T-helper 1 cell treated with Interleukin-12 subunit alpha and Interleukin-12 subunit beta and Interleukin-4 antibody, amounts not matched to agents 30 ng/mL and 1 ng/mL, for 36 hours (primary cell): ENCODE measurements at regions not wholly inside any gene's neighbourhood (a gene's known extent, or its start where the extent isn't known, plus 50 kb on each side); places are given as distances from the start of the nearest gene placed in this dataset.
"Not testable (repeated sequence)": the region's sequence is repeated elsewhere in the genome, so short reads cannot be mapped to it uniquely, and the experiment has no call there.

Experiments used
- intact Hi-C: fragments of 100-400 bp; cut with micrococcal nuclease; formaldehyde crosslinking; loops from one replicate; pipeline ENCODE4 v1.15.1; 2024

DNA sequence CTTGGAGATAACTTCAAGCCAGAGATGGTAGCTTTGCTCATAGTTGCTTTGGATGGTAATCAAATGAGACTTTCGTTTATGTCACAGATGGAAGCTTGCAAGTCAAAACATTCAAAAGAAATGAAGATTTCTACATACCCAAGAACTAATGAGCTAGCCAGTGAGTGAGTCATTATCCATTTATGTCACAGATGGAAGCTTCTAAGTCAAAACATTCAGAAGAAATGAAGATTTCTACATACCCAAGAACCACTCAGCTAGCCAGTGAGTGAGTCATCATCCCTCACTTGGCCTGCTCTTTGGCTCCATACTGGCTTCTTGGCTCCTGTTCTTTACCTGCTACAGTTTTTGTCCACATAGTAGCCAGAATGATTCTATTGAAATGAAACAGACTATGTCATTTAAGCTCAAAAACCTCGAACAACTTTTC is 559.8 kb upstream of the CBLB start:
- intact Hi-C loops: loop anchor here (5.0 kb wide), 2 partner anchors 104 to 179 kb away; no protein-coding TSS in a partner anchor

DNA sequence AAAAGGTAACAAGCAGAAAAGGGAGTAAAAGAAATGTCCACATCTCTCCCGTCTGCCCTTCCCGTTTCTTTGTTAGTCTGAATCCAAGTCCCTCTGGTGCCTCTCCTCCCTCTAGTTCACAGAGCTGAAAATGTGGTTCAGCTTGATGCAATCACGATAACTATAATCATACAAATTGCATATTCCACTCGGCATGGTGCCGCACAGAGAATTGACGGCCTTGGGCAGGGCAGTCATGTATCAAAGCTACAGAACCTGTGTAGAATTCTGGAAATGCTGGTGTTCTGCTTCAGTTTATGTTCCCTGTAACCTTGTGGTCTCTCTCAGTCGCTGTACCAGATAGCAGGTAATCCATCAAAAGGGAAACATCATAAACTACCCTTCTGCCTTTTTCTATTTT is 562.9 kb upstream of the CBLB start:
- intact Hi-C loops: no loop called here

DNA sequence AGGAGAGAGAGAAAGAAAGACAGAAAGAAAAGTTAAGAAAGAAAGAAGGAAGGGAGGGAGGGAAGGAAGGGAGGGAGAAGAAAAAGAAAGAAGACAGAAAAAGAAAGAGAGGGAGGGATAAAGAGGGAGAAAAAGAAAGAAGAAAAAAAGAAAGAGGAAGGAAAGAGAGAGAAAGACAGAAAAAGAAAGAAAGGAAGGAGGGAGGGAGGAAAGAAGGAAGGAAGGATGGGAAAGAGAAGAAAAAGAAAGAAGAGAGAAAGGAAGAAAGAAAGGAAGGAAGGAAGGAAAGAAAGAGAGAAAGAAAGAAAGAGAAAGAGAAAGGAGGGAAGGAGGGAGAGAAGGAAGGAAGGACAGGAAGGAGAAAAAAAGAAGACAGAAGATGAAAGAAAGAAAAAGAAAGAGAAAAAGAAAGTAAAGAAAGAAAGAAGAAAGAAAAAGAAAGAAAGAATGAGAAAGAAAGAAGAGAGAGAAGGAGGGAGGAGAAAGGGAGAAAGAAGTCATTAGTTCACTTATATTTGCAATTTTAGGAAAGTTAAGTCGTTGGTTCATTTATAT is 567.2 kb upstream of the CBLB start:
- intact Hi-C loops: no loop called here

DNA sequence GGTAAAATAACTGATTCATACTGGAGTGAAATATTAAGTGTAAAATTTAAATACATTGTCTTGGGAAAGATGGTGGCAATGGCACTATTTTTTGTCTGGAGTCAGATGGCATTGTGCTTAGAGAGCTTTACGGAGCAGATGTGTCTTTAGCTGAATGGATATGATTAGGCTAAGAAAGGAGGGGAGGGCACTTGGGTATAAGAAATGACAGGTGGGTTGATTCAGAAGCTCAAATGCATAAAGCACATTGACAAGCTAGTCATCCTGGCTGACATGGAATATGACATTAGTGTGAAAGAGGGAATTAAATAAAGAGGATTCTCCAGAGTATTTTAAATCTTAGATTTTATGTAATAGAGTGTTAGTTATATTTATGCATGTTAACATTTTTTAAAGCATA is 570.1 kb upstream of the CBLB start:
- intact Hi-C loops: no loop called here

DNA sequence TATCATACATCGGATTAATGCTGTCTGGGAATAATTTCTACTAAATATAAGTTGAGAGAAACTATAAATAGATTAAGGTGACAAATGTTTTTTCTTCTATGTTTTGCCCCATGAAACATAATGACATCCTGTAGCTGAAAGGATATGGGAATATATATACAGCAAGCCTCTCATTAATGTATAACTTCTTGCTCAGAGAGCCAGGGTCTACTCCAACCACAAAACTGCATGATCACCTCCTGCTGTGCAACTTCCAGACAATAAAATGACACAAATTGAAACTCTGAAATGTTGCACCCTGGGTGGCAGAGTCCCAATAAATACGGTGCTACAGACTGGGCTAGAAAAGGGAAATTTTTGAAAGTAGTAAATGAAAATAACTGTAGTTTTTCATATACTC is 571.9 kb upstream of the CBLB start:
- intact Hi-C loops: no loop called here

DNA sequence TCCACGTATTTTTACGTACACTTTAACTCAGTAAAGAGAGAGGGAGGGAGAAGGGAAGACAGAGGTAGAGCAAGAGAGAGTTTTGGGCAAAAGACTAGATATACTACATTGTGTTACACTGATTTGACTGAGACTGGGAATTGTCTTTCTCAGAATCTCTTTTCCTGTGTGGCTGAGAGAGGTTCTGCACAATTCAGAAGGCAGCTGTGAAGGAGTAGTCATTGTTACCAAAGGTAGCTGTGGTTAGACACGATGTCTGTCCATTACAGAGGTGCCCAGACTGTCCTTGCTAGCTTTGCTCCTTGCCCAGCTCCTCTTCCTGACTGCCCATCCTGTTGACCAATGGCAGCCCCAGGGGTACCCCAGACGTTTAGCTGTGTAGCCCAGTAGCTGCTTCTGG is 577.5 kb upstream of the CBLB start:
- intact Hi-C loops: no loop called here

DNA sequence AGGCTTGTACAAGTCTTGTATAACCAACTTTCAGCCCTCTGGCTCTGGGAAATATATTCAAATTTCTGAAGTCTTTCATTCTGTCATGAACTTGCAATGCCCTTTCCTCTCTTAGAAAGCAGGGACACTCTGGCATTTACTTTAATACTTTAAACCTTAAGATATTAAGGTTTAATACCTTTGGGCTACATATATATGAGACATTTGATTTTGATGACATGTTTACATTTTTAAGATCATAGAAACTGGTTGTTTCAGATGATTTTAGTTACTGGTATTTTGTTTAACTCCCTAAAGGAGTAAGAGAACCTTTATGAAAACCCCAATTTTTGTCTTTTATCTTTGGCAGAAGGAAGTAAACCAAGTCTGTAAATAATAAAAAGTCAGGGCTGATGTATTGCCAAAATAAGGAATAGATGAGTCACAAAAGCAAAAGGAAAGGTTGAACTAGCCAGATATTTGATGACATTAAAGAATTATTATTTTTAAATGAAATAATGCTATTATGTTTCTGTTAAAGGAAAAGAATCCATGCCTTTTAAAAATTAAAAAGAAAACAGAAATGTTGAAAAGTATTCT is 579.0 kb upstream of the CBLB start:
- intact Hi-C loops: no loop called here

DNA sequence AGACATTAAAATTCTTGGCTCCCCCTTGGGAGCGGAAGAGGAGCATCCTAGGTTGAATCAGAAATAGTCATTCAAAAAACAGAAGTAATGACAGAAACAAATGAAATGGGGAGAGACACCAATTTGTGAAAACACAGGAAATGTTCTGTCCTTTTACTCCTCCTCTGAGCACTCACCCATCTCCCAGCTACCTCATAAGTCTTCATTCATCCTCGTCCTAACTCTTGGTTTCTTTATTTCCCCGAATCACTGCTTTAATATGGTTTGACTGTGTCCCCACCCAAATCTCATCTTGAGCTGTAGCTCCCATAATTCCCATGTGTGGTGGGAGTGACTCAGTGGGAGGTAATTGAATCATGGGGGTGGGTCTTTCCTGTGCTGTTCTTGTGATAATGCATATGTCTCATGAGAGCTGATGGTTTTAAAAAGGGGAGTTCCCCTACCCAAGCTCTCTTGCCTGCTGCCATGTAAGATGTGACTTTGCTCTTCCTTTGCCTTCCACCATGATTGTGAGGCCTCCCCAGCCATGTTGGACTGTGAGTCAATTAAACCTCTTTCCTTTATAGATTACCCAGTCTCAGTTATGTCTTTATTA is 579.7 kb upstream of the CBLB start:
- intact Hi-C loops: not testable (repeated sequence)

DNA sequence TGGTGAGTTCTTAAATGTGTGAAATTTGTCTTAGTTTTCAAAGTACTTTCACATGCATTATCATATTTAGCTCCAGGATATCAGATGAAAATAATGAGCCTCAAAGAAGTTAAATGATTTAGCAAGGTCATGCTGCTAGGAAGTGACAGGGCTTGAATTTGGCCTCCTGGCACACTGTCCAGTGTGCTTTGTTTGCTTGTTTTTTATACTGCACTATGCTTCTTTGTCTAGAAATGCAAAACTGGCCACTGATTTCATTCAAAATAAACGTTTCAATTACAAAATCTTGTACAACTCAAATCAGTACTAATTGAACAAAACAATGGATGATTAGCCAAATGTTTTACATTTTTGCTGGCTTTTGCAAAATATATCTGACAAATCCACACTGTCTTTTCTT is 583.3 kb upstream of the CBLB start:
- intact Hi-C loops: no loop called here

DNA sequence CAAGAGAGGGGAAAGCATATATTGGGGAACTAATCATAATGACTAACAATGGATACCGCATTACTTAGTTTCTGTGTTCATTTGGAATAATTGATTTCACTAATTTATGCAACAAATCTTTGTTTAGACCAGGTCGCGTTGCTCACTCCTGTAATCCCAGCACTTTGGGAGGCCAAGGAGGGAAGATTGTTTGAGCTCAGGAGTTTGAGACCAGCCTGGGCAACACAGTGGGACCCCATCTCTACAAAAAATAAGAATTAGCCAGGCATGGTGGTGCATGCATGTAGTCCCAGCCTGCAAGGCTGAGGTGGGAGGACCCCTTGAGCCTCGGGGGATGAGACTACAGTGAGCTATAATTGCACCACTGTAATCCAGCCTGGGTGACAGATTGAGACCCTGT is 585.7 kb upstream of the CBLB start:
- intact Hi-C loops: no loop called here

DNA sequence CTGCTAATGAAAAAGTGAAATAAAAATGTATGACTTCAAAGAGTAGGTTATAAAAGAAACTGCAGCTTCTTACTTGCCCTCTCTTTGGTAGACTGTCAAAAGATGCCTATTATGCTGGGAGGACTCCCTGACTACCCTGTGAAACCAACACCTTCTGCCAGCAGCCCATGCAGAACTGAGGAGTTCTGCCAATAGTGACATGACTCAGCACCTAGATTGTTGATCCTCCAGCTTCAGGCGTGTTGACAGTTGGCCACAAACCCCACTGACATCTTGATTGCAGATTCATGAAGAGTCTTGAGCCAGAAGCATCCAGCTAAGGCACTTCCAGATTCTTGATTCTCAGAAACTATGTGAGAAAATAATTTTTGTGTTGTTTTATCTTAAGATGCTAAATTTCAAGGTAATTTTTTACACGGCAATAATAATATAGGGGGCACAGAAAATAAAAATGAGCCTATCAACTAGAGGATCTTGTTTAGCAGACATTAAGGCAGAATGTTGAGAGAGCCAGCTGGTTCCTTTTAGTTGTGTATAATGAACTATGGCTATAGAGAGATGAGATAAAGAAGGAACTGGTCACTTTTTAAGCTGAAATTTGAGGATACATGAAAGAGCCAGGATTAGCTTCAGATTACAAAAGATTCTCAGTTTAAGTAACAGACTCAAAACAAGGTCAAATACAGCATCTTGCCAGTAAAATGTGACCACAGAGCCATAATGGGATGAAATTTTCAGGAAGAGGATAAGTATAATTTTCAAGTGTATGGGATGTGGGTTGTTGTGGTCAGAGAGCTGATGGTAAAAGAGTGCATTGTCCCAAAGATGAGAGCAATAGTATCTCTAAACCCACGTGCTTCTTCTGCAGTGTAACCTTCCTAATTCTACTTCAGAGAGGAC is 588.7 kb upstream of the CBLB start:
- intact Hi-C loops: no loop called here

DNA sequence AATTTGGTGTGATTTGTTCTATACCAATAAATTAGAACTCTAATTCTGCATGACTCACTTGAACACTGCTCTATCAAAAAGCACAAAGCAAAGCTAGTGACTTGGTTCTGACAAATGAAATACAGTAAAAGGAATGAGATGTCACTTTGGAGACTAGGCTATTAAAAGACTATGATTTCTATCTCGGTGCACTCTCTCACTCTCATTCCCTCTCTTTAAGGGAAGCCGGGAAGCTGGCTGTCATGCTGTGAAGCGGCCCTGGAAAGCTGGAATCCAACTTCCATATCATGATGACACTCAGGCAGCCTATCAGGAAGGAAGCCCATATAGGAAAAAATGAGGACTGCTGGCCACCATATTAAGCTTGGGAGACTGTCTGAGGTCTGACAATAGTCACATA is 590.1 kb upstream of the CBLB start:
- intact Hi-C loops: no loop called here

DNA sequence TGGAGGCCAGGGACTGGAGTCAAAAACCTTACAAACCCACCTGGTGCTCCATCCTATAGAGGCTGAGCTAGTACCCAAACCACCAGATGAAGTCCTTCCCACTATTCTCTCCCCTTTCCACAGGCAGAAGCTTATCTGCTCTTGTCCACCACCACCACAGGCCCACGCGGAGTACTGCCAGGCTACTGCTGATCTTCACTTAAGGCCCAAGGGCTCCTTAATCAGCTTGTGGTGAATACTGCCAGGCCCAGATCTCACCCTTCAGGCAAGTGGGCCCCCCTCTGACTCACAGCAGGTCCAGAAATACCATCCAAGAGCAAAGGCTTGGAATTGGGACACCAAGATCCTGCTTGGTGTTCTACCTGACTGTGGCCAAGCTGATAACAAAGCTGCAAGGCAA is 598.1 kb upstream of the CBLB start:
- intact Hi-C loops: no loop called here

DNA sequence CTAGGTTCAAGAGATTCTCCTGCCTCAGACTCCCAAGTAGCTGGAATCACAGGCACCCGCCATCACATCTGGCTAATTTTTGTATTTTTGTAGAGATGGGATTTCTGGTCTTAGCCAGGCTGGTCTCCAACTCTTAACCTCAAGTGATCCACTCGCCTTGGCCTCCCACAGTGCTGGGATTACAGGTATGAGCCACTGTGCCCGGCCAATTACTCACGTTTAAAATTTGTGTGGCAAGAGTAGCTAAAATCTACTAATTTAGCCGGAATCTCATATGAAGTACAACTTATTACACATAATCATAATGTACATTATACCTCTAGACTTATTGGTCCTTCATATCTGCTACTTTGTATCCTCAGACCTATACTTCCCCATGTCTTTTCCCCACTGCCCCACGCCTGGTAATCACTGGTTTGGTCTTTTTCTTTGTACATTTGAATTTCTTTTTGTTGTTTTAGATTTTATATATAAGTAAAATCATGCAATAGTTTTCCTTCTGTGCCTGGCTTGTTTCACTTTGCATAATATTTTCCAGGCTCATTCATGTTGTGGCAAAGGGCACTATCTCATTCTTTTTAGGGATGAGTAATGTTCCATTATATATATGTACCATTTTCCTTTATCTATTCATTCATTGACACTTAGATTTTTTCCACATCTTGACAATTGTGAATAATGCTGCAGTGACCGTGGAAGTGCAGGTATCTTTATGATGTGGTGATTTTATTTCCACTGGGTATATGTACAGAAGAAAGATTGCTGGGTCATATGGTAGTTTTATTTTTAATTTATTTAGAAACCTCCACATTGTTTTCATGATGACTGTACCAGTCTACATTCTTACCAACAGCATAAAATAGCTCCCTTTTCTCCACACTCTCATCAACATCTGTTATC is 605.0 kb upstream of the CBLB start:
- intact Hi-C loops: no loop called here

DNA sequence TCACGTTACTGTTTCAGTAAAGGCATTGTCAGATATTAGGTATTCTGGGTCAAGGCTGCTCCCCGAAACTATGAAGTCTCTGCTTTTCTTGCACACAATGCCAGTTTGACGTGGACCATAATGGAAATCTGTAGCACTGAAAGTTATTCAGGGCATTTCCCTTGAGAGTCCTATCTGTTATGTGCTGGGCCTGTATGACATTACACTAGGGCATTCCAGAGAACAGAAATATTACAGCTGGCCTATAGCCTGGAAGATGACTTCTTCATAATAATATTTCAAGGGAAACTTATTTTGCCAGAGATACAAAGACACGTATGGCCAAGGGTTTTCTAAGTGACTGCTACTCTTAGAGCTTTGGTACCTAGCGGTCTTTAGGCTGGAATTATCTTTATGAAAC is 613.6 kb upstream of the CBLB start:
- intact Hi-C loops: no loop called here

DNA sequence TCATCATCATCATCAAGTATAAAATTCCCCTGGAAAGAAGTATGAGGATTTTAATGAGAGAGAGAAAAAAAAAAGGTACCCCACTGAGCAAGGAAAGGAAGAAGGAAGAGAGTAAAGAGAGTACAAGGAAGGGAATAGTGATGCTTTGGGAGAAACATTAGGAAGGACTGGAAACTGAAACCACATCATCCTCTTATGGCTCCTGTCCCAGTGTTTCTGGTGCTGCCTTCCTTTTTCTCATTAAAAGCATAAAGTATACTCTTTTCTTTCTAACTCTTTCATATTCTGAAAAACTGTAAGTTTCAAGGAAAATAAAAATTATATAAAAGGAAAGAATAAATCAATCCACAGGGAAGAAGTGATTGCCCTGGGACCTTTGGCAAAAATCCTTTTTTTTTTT is 616.4 kb upstream of the CBLB start:
- intact Hi-C loops: no loop called here

DNA sequence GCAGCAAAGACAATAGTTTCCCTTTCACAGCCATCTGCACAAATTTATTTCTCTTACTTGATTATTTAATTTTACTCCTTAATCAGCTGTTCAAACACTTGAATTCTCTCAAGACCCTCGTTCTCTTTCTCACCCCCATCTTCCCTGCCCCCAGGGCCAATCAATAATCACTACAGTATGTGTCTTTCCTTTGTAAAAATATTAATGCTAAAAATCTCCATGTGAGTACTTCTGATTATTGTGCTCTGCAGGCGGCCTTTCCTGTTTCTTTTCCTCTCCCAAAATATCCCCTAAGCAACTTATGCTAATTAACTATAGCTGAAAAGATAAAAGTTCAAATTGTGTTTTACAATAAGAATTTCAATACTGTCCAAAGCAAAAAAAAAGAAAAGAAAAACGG is 617.0 kb upstream of the CBLB start:
- intact Hi-C loops: no loop called here

DNA sequence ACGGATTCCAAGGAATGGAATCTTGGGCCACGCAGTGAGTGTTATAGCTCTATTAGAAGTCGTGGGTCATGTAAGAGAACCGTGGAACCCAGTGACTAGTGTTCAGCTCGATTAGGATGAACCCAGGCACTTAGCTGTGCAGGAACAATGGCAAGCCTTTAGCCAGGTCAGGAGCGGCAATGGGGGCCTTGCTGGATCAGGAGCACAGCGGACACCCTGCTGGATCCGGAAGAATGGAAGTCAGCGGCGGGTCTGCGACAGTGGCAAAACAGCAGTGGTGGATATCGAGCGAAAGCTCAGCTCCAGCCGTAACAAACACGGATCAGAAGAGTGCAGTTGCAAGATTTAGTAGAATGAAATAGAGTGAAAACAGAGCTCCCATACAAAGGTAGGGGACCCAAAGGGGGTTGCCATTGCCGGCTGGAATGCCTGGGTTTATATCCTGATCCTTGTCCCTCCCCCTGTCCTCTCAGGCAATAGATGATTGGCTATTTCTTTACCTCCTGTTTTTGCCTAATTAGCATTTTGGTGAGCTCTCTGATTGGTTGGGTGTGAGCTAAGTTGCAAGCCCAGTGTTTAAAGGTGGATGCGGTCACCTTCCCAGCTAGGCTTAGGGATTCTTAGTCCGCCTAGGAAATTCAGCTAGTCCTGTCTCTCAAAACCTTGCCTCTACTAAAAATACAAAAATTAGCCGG is 618.3 kb upstream of the CBLB start:
- intact Hi-C loops: not testable (repeated sequence)

DNA sequence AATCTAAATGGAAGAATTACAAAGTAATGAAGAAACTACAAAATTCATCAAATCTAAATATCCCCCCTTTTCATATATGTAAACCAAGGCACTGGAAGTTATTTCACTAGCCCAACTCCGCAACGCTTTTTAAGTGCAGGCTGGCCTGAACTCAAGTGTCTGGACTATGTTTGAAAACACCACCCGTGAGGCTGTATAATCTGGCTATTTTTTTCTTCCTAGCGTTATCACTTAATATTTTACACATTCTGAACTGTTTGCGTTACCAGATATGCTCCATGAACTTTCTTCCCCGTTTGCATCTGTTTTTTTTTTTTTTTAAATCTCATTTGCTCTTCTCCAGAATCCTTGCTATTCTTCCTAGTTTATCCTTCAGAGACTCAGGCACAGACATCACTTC is 619.5 kb upstream of the CBLB start:
- intact Hi-C loops: no loop called here

DNA sequence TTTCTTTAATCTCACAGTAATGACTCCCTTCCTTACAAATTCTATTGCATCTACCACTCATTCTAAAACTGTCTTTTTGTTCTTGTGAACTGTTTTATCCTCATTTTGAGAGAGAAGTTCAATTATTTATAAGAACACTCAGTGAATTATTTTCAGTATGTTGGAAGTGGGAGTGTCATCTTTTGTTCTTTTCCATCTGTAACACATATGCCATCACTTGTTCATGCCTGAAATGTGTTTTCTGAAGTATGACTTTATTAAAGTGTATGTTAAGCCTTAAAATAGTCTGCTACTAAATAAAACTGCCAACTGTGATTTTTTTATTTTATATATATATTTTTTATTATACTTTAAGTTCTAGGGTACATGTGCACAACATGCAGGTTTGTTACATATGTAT is 623.0 kb upstream of the CBLB start:
- intact Hi-C loops: loop anchor here (1.0 kb wide), 1 partner anchor 38 kb away; no protein-coding TSS in a partner anchor
